Stimulated activated CD4-positive, alpha-beta T cell treated with anti-CD3 and anti-CD28 coated beads, Interleukin-15, amount 100 ng/mL, for 1 hour (primary cell): ENCODE measurements at regions not wholly inside any gene's neighbourhood (a gene's known extent, or its start where the extent isn't known, plus 50 kb on each side); places are given as distances from the start of the nearest gene placed in this dataset.
"Not testable (repeated sequence)": the region's sequence is repeated elsewhere in the genome, so short reads cannot be mapped to it uniquely, and the experiment has no call there.

Experiments
- DNase-seq, 2 donors: peaks; one replicate each; pipeline ENCODE4 v3.0.0-alpha.2; 2020; ENCODE audit warnings: low read depth in 1 of 2, low spot score in 1 of 2

- DNase-seq, result not testable (repeated sequence)
These were observed 613.0 kb downstream of the RFPL4B start for GRCh38 chr6:112960130-112960529.

- no peak for DNase-seq
These were observed 620.8 kb downstream of the RFPL4B start for GRCh38 chr6:112967974-112968373.

GRCh38 chr6:112971651-112972050, 624.5 kb downstream of the RFPL4B start:
- DNase-seq, result no peak

GRCh38 chr6:112974931-112975330, 627.8 kb downstream of the RFPL4B start:
- DNase-seq, result not testable (repeated sequence)

- not testable (repeated sequence) for DNase-seq
These were observed 629.4 kb downstream of the RFPL4B start for GRCh38 chr6:112976579-112976978.

- no peak for DNase-seq
These were observed 632.7 kb downstream of the RFPL4B start for GRCh38 chr6:112979830-112980229.

GRCh38 chr6:112980676-112981075, 633.5 kb downstream of the RFPL4B start:
- DNase-seq, result no peak

GRCh38 chr6:112983713-112984261, 636.7 kb downstream of the RFPL4B start:
- DNase-seq, result no peak

- DNase-seq, result no peak
These were observed 637.8 kb downstream of the RFPL4B start for GRCh38 chr6:112984899-112985298.

GRCh38 chr6:112986321-112986720, 639.2 kb downstream of the RFPL4B start:
- no peak for DNase-seq

- no peak for DNase-seq
These were observed 641.6 kb downstream of the RFPL4B start for GRCh38 chr6:112988748-112989147.

GRCh38 chr6:112990971-112991370, 643.8 kb downstream of the RFPL4B start:
- no peak for DNase-seq

GRCh38 chr6:112991912-112992311, 644.8 kb downstream of the RFPL4B start:
- no peak for DNase-seq

GRCh38 chr6:112997421-112998085, 650.4 kb downstream of the RFPL4B start:
- DNase-seq, result no peak

GRCh38 chr6:113004054-113004453, 656.9 kb downstream of the RFPL4B start:
- no peak for DNase-seq

- DNase-seq, result no peak
These were observed 657.5 kb downstream of the RFPL4B start for GRCh38 chr6:113004470-113005270.

GRCh38 chr6:113006494-113006893, 659.4 kb downstream of the RFPL4B start:
- no peak for DNase-seq

GRCh38 chr6:113009682-113010081, 662.6 kb downstream of the RFPL4B start:
- no peak for DNase-seq

GRCh38 chr6:113010196-113010989, 663.3 kb downstream of the RFPL4B start:
- DNase-seq, result no peak

GRCh38 chr6:113011389-113011788, 664.3 kb downstream of the RFPL4B start:
- no peak for DNase-seq

- no peak for DNase-seq
These were observed 664.7 kb downstream of the RFPL4B start for GRCh38 chr6:113011801-113012200.
